DMS 273 (cell line): ENCODE measurements at regions not wholly inside any gene's neighbourhood (a gene's known extent, or its start where the extent isn't known, plus 50 kb on each side); places are given as distances from the start of the nearest gene placed in this dataset.
"Not testable (repeated sequence)": the region's sequence is repeated elsewhere in the genome, so short reads cannot be mapped to it uniquely, and the experiment has no call there.

Experiments
- DNase-seq: peaks from one replicate; lab custom pipeline; 2025; ENCODE audit not compliant: unreplicated experiment; lab: John Stamatoyannopoulos, UW

DNA sequence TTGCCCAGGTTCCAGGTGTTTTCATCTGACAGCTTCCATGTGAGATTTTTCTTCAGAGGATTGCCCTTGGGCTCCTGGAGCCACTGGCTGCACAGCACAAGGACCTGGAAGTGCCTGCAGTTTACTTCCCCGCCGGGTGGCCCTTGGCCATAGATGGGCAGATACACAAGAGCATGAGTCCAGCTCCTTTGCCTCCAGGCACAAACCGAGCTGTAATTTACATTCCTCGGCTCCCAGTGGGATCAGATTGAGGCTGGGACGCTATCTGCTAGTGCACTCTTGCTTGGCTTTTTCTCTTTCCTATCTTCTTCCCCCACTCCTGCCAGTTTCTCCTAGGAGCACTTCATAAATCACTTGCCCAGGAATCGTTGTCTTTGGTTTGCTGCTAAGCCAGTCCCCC, 85.4 kb upstream of the RALY start:
- no peak for DNase-seq

DNA sequence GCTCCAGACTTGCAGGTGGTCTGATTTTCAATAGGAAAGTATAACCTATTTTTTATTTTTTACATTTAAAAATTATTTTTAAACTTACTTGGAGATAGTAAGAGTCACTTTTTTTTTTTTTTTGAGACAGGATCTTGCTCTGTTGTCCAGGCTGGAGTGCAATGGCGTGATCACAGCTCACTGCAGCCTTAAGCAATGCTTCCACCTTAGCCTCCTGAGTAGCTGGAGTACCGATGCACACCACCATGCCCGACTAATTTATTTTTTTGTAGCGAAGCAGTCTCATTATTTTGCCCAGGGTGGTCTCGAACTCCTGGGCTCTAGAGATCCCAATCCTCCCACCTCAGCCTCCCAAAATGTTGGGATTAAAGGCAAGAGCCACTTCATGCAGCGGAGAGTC, 84.8 kb upstream of the RALY start:
- no peak for DNase-seq

DNA sequence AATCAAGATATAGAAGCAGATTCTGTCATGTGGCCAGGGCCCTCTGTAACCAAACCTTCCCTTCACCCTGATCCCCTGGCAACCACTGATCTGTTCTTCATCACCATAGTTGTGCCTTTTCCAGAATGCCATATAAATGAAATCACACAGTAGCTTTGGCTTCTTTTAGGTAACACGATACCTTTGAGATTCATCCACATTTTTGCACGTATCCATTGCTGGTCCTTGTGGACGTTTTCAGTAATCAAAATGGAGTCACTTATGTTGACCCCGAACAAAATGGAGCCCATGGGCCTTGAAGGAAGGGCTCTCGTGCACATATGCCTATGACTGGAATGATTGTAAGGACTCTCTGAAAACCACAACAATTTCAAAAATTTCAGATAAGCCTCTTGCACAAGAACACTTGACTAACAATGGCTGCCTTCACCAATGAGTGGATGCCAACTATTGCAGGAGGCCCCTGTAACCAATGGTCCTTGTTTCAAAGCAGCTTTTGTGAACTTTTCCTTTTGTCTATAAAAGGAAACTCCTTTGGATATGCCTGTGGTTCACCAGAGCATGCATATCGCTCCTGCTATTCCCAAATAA, 84.3 kb upstream of the RALY start:
- no peak for DNase-seq

DNA sequence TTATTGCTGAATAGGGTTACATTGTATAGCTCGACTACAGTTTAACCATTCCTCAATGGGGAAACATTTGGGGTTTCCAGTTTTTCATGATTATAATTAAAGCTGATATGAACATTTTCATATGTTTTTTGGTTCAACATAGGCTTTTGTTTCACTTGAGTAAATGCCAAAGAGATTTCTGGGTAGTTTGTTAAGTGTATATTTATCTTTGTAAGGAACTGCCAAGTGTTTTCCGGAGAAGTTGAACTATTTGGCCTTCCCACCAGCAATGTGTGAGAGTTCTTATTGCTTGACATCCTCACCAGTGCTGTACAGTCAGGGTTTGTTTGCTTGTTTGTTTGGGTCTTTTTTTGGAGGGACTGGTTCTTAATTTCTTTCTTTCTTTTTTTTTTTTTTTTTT, 83.7 kb upstream of the RALY start:
- DNase-seq = no peak

DNA sequence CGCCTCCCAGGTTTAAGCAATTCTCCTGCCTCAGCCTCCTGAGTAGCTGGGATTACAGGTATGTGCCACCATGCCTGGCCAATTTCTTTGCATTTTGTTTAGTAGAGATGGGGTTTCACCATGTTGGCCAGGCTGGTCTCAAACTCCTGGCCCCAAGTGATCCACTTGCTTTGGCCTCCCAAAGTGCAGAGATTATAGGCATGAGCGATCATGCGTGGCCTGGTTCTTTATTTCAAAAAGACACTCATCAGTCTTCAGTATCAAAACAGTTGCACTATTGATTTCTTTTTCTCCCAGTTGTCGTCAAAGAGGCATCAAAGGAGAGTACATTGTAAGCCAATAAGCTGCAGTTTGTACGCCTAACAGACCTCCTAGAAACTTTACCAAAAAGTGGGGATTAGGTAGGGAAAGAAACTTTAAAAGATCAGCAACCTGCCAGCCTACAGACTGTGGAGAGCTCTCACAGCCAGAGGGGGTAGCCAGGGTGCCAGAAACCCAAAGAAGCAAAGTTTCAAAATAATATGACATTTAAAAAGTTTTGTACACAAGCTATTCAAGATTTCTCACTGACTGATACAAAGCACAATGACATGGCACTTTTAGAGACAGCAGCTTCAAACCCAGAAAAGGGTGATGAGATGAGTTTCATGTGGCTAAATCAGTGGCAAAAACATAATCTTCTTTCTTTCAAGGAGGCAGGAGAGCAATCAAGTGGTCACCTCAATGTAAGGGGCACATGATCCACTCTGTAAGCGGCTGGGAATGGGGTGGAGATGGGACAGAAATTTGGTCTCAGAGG, 83.0 kb upstream of the RALY start:
- DNase-seq = no peak

DNA sequence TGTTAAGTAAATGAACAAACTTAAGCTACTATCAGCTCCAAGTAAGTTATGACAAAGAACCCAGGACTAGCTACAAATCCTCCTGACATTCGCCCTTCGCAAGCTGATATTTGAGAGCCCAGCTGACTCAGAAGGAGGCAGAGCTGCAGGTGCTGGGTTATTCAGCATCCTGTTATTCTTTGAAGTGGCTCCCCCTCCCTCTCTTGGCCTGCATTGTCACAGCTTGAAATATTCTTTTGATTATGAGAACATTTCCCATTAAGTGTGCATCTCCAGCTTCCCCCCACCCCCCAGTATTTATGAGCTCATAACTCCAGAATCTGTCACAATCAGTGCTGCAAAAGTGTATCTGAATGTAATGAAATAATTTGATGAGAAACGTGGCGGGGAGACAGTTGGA, 78.8 kb upstream of the RALY start:
- no peak for DNase-seq

DNA sequence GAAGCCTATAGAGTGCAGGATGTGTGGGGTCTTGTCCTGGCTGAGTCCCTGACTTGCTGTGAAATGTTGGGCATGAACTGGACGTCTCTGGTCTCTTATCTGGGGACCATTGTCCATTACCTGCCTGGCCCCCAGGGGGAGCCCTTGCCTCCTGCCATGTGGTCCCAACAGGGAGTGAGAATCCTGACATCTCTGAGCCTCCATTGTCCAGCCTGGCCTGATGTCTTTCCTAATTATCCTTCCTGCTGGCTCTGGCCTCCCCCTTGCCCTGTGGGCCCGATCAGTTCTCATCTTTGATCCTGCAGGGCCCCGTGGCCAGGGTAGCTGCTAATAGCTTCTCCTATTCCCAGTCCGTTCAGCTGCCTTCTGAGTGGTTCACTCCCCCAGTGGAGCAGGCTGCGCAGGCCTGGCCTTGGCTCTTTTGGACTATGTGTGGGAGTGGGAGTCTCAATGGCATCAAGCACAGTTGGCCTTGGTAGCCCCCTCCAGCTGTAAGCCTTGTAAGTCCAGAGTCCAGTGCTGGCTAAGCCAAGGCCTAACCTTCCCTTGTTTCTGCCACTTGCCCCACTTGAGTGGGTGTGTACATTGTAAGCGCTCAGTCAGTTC, 77.9 kb upstream of the RALY start:
- peak; percentile 54 for DNase-seq

DNA sequence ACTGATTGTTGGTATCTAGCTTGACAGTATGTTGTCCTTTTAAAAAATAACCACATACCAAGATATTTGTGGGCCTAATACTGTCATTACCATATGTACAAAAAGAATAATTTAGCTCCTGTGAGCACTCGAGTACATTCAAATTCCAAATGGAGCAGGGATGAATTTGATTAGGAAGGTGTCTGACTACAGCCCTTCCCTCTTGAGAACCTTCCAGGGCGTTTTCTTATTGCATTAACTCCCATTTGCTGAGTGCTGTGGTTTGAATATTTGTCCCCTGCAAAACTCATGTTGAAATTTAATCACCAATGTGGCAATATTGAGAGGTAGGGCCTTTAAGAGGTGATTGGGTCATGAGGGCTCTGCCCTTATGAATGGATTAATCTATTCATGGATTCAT, 76.9 kb upstream of the RALY start:
- DNase-seq = no peak

DNA sequence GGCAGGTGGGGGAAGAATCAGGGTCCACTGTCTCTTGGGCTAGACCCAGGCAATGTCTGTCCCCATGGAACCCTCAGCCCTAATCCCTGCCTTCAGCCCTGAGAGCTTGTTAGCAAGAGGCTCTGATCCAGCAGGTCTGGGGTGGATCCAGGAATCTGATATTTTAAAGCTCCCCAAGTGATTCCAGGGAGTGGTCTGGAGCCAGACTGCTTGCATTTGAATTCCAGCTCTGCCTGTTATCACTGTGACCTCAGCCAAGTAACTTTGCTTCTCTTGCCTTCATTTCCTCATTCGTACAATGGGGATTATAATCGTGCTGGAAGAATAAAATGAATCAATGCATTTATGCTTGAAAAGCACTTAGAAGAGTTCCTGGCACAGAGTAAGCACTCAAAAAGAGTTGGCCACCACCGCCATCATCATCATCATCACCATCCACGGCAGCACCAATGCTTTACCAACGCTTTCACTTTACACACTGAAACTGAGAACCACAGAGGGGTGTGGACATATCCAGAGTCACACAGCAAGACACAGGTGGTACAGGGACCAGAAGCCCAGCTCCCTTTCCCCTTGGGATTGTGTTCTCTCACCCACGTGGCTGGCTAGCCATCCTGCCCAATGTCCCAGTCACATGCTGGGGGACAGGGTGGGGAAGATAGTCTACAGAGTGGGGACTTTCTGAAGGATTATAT, 75.7 kb upstream of the RALY start:
- DNase-seq = no peak

DNA sequence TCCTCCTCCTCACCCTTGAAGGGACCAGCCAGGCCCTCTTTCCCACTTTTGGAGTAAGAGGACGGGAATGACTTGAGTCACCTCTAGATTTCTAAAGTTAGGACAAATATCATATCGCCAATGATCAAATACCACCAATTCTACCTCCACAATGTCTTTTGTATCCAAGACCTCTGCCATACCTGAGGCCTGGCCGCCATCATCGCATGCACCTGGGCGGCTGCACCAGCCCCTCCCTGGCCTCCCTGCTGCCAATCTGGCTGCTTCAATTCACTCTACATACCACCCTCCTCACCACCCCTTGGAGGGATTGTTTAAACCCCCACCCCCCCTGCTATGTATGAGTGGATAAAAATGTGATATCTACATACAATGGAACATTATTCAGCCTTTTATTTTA, 75.0 kb upstream of the RALY start:
- no peak for DNase-seq

DNA sequence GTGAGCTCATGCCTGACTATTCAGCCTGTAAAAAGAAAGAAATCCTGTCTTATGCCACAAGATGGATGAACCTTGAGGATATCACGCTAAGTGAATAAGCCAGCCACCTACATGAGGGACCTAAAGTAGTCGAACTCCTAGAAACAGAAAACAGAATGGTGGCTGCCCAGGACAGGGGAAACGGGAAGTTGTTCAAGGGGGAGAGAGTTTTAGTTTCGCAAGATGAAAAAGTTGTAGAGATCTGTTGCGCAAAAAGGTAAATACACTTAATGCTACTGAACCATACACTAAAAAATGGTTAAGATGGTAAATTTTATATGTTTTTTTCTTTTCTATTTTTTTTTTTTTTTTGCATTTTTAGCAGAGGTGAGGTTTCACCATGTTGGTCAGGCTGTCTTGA, 74.1 kb upstream of the RALY start:
- no peak for DNase-seq

DNA sequence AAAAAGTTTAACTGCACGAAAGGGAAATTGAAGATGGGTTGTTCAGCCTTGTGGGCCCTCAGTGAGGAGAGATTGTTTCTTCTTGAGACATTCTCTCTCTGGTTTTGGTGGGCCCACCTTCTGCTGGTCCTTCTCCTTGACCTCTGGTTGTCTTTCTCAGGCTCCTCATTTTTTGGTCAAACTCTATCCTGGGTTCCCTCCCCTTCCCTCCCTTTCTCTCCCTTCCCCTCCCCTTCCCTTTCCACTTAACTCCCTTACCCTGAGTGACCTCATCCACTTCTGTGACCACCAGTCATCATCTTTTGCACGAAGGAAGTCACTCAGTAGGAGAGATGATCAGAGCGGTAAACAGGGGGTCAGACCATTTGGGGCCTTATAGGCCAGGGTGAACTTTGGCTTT, 71.5 kb upstream of the RALY start:
- DNase-seq = no peak

DNA sequence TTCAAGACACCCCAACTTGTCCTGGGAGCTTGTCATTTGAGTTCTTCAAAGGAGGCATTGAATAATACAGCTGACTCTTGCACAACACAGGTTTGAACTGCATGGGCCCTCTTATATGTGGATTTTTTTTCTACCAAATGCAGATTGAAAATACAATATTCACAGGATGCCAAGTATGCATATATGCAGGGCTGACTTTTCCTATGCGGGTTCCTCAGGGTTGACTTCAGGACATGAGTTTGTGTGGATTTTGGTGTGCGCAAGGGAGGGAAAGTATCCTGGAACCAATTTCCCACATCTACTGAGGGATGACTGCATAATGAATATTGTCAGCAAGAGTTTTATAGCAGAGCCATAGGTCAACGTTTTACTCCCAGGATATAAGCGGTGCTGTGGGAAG, 70.0 kb upstream of the RALY start:
- DNase-seq = no peak

DNA sequence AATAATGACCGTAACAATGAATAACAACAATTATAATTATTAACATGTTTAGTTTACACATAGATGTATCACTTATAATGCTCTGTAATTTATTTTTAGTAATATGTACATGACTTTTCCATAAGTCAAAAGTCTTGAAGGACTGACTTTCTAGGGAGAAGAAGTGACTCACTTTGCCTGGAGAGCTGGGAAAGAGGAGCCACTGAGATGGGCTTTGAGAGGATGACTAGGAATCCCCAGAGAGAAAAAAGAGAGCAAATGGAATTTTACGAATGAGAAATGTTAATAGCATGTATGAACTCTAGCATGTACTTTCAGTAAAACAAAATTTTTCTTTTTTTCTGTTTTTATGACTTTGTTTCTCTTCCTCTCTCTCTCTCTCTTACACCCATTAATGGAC, 67.8 kb upstream of the RALY start:
- no peak for DNase-seq

DNA sequence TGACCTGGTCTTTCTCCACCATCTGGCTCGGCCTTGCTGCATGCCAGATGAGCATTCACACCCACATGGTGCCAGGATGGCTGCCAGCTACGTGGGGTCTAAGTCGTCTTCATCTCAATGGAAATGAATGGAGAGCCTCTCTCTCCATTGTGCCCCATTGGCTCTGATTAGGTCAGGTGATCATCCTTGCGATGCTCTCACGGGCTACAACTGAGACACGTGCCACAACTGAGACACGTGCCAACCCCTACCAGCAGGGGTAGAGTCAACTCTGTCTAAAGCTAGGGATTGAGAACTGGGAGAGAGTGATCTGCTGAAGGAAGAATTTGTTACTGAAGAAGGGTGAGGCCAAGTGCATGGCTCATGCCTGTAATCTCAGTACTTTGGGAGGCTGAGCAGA, 67.3 kb upstream of the RALY start:
- DNase-seq = peak; percentile 47

DNA sequence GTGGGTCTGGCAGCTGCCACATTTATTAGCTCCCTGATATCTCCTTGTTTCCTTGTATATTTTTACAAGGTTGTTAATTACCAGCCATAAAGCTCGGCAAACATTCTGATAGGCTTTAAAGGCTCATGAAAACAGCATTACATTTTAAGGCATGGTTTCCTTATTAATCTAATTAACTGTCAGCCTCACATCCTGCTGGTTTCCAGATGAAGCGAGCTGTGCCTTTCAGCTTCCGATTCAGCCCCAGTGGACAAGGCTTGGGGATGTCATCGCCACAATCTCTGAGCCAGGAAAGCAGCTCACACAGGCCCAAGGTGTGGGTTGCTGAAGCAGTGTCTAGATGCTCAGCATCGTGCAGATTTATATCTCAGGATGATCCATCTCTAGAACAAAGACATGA, 66.0 kb upstream of the RALY start:
- DNase-seq = no peak

DNA sequence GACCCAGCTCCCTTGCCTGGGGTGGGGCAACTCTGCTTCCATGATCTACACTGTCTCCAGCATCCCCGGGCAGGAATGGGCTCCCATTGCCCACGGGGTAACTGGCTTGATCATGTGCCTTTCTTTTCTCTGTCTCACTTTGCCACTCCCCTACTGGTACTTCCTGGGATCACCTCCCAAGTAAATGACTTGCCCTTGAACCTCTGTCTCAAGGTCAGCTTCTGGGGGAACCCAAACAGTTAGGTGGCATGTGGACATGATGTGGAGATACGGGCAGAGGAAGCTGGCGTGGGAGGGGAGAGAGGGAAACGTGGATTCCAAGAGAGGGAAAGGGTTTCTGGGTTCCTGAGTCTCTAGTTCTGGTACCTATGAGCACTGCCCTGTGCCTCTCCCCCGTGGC, 63.8 kb upstream of the RALY start:
- DNase-seq = no peak

DNA sequence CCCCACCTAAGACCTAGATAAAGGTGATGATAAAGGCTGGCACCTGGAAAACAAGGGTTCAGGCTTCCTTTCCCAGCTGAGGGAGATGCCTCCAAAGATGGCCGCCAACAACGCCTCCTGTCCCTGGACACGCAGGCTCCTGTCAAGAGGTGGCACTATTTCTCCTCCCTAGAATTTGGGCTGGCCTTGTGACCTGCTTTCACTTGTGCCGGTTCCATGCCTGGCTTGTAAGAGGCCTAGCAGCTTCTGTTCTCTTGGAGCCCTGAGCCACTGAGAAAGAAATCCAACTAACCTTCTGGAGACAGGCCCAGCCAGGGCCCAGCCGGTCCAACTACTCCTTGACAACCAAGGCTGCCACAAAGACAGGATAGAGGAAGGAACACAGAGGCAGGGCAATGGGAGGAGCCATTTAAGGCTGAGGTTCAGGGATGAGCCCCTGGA, 60.2 kb upstream of the RALY start:
- DNase-seq = peak; percentile 79

DNA sequence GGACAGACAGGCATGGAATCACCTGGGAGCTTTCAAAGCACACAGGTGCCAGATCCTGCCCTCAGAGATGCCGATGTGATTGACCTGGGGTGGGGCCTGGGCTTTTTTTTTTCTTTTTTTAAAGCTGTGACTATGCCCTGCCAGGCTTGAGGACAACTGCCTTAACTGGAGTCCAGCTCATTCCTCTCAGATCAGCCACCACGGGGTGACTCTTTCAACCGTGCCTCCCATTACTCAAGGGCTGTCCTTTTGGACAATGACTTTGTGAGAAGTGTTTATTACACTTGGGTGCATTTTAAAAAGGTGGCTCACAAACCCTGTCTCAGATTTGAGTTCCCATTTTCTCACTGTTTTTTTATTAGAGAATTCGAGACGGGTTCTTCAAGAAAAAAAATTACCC, 57.1 kb upstream of the RALY start:
- DNase-seq = no peak

DNA sequence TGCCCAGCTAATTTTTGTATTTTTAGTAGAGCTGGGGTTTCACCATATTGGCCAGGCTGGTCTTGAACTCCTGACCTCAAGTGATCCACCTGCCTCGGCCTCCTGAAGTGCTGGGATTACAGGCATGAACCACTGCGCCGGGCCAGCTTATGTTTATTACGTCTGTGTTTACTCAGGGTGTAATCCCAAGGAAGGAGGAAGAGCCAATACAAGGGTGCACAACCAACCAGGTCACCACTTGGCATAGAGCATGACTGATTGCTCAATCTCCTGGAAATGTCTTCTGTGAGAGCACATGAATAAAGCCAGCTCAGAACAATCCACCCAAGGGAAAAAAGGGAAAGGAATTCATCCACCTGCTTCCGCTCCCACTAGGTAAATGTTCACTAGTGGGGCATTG, 54.7 kb upstream of the RALY start:
- not testable (repeated sequence) for DNase-seq

DNA sequence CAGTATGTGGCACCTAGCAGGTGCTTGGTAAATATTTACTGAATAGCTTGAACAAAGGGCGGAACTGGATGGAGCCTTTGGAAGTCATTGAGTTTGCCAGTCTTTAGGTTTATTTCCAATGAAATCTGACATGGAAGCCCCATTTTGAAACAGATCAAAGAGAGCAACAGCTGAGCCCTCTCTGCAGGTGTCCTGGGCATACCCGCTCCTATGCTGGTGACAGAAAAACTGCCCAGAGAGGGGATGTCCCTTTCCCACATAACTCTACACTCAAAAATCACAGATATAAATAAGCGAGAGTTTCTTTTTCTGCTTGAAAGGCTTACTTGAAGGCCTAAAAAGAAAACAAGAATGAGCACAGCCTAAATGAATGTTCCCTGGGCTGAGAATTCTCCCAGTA, 53.0 kb upstream of the RALY start:
- DNase-seq = no peak
